Heart right ventricle (tissue), 16 donors: ENCODE measurements at regions not wholly inside any gene's neighbourhood (a gene's known extent, or its start where the extent isn't known, plus 50 kb on each side); places are given as distances from the start of the nearest gene placed in this dataset.
"Not testable (repeated sequence)": the region's sequence is repeated elsewhere in the genome, so short reads cannot be mapped to it uniquely, and the experiment has no call there.

ENCODE experiments used
- ATAC-seq, 8 donors: fragments of 200-7000 bp; cut with Tn5 transposase; one replicate each; pipeline ENCODE4 v1.9.1; 2020; ENCODE audit warnings: mild to moderate bottlenecking in 8 of 8, moderate library complexity in 8 of 8, moderate number of reproducible peaks in 1 of 8
- DNase-seq, 2 donors: peaks; one replicate each; pipeline ENCODE4 v3.0.0-alpha.2; 2020
- H3K27ac ChIP-seq, 10 donors: fragments of 200-600 bp; sonication (generic) in 2 of 10; one replicate each; pipeline versions ENCODE4 v1.5.0 to v1.8.0; 2020 to 2022; ENCODE audit warnings: mild to moderate bottlenecking in 3 of 10
- H3K27me3 ChIP-seq, 7 donors: fragments of 200-600 bp; one replicate each; pipeline ENCODE4 v1.8.0; 2021 to 2022; ENCODE audit warnings: mild to moderate bottlenecking in 2 of 7
- H3K36me3 ChIP-seq, 9 donors: fragments of 200-600 bp; sonication (generic) in 1 of 9; one replicate each; pipeline versions ENCODE4 v1.5.0 to v1.8.0; 2020 to 2022; ENCODE audit warnings: mild to moderate bottlenecking in 2 of 9
- H3K4me1 ChIP-seq, 9 donors: fragments of 200-600 bp; sonication (generic) in 1 of 9; one replicate each; pipeline versions ENCODE4 v1.5.0 to v1.8.0; 2020 to 2022; ENCODE audit warnings: mild to moderate bottlenecking in 4 of 9
- H3K4me3 ChIP-seq, 10 donors: fragments of 200-600 bp; sonication (generic) in 2 of 10; one replicate each; pipeline versions ENCODE4 v1.5.0 to v1.8.0; 2020 to 2022; ENCODE audit warnings: mild to moderate bottlenecking in 7 of 10, moderate library complexity in 2 of 10
- H3K9me3 ChIP-seq, 11 donors: fragments of 200-600 bp in 10 of 11; sonication (generic) in 2 of 11; one replicate each; pipeline versions ENCODE4 v1.5.0 to v1.8.0; 2013 to 2022; ENCODE audit warnings: mild to moderate bottlenecking in 2 of 11, control low read depth in 1 of 11, moderate library complexity in 1 of 11
- WGBS, 2 donors: extraction: QIAGEN DNeasy Blood & Tissue Kit; methylation state at CpG; one replicate each; pipeline ENCODE4 v1.1.7; 2013; ENCODE audit warnings: inconsistent platforms in 1 of 2; 5-methylcytosine and 5-hydroxymethylcytosine counted together
- intact Hi-C, 10 donors: fragments of 100-400 bp; cut with DNase I; formaldehyde crosslinking; loops; one replicate each; pipeline versions ENCODE4 v1.11.1 to v1.14.2; 2022
- TF ChIP-seq, protein P1 (sequence below), 9 donors: fragments of 200-600 bp; sonication (generic) in 2 of 9; IDR thresholded peaks; one replicate each; pipeline versions ENCODE4 v1.5.0 to v1.8.0; 2021 to 2022; ENCODE audit warnings: antibody characterized with exemption in 9 of 9, mild to moderate bottlenecking in 5 of 9, moderate library complexity in 1 of 9
- donor health status: Arrhythmogenic right ventricular cardiomyopathy.
- donor health status: ischemic (EF 13 %, LVEDD 7.1; RV severe dilation, severe dysfunction).
- donor health status: healthy with polysubstance abuse.
- donor health status: DM: no; HTN: yes; CAD: no.
- donor health status: DM: no; HTN: no; CAD: no.
- donor health status: ischemic (EF 25% LVEDD 6.9; RV normal size, moderate dysfunction).
- donor health status: ischemic (EF 25% LVEDD 5.7; RV mildly dilated, moderate dysfunction).
- donor health status: healthy.
- donor health status: DM: yes; HTN: yes; CAD: no.
- donor health status: Ischemic cardiomyopathy.
- donor health status: ischemic (EF 35%, LVEDD 5.7; RV mildly dilated, moderate dysfunction).
- donor health status: nonischemic (EF 11% LVEDD 7.7; RV severe dilation, severe dysfunction).
- donor health status: DM: yes; HTN: yes; CAD: no.
- donor health status: PGD.
- donor health status: ischemic (EF 29% LVEDD 5.4; RV normal size, mild dysfunction).
- donor health status: nonischemic (EF 23%, LVEDD 6.1; RV moderate dilation, normal function).

DNA sequence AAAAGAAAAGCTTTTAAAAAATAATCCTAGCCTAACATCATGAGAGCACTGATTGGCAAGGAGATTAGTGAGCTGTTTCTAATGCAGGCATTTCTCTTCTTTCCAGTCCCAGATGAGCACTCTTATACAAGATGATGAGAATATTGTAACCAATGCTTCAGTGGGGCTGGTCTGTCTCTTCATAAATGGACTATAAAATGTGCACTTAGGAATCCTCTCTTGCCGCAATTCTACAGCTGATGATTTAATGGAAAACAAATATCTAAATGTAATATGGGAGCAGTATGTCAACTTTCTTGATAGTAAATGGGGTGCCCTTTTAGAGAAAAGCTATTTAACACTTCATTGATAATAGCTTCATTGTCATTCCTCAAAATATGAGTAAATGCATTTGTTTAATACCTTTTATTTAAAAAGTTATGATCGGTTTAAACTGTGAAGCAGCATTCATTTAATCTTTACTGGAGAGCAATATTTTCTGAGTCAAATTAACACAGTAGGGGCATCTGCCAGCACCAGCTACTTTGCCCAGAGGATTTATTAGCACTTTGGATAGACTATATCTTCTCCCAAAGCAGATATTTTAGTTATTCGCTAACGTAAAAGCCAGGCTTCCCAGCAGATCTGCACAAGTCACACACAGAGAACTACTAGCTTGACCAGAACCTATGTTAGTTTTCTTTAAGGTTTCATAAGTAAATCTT is 985.9 kb downstream of the DIPK2A start:
- no peak for ATAC-seq
- Histone ChIP-seq H3K9me3 (peaks cover 0 to 4% (median 0%) of the 10 kb centered on the region in 11 donors), H3K27me3 (no peaks in the 10 kb centered on the region), H3K27ac (no peak overlapping the region), H3K4me1 (no peaks in the 10 kb centered on the region), H3K4me3 (no peak overlapping the region), H3K36me3 (no peaks in the 10 kb centered on the region)
- WGBS, 2 donors: 72 to 81% methylated on average over 4 of the region's 4 CpGs
- no peak for DNase-seq
- TF ChIP-seq, protein P1, sequence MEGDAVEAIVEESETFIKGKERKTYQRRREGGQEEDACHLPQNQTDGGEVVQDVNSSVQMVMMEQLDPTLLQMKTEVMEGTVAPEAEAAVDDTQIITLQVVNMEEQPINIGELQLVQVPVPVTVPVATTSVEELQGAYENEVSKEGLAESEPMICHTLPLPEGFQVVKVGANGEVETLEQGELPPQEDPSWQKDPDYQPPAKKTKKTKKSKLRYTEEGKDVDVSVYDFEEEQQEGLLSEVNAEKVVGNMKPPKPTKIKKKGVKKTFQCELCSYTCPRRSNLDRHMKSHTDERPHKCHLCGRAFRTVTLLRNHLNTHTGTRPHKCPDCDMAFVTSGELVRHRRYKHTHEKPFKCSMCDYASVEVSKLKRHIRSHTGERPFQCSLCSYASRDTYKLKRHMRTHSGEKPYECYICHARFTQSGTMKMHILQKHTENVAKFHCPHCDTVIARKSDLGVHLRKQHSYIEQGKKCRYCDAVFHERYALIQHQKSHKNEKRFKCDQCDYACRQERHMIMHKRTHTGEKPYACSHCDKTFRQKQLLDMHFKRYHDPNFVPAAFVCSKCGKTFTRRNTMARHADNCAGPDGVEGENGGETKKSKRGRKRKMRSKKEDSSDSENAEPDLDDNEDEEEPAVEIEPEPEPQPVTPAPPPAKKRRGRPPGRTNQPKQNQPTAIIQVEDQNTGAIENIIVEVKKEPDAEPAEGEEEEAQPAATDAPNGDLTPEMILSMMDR (IDR thresholded peaks at IDR 0.05): no peak
- intact Hi-C loops: no loop called here

DNA sequence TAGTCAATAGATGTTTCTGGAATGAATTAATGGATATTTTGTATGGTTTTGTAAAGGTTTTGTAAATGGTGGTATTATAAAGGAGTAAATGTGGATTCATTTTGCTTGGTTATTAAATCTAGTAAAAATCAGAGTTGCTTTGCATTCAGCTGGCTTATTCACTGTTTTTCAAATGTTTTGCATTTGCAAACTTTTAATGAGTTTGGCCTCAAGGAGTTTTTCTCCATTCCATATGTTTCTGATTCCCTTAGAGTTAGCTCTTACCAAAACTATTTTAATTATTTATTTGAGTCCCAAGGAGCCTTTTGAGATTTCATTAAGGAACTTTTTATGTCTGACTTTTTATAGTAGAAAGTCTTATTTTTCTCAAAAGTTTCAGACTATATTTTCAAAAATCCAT is 992.2 kb downstream of the DIPK2A start:
- no peak overlapping the region for H3K4me3 ChIP-seq
- no peak for DNase-seq
- ATAC-seq: no peak
- TF ChIP-seq, protein P1 (IDR thresholded peaks at IDR 0.05): no peak
- intact Hi-C loops: no loop called here
- no peak overlapping the region for H3K27ac ChIP-seq
- H3K9me3 ChIP-seq: peaks cover 0 to 2% (median 0%) of the 10 kb centered on the region in 11 donors
- no peaks in the 10 kb centered on the region for H3K36me3 ChIP-seq
- no peaks in the 10 kb centered on the region for H3K4me1 ChIP-seq
- no peaks in the 10 kb centered on the region for H3K27me3 ChIP-seq

DNA sequence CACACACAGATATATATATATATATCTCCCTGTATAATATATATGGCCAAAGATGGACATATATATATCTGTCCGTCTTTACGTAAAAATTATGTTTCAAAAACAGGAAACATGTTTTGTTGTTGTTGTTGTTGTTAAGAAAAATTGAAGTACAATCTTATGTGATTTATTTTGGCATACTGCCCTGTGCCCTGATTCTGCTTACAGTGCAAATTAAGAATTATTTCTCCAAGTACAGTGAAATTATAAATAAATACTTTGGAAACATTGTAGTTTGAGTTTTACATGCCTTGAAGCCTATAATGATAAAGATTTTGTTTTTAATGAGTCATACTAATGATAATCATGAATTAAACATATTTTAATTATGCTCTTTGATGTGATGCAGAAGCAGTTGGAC is 994.9 kb downstream of the DIPK2A start:
- WGBS, 2 donors: 67 to 69% methylated on average over 2 of the region's 2 CpGs
- intact Hi-C loops: no loop called here
- TF ChIP-seq, protein P1 (IDR thresholded peaks at IDR 0.05): no peak

DNA sequence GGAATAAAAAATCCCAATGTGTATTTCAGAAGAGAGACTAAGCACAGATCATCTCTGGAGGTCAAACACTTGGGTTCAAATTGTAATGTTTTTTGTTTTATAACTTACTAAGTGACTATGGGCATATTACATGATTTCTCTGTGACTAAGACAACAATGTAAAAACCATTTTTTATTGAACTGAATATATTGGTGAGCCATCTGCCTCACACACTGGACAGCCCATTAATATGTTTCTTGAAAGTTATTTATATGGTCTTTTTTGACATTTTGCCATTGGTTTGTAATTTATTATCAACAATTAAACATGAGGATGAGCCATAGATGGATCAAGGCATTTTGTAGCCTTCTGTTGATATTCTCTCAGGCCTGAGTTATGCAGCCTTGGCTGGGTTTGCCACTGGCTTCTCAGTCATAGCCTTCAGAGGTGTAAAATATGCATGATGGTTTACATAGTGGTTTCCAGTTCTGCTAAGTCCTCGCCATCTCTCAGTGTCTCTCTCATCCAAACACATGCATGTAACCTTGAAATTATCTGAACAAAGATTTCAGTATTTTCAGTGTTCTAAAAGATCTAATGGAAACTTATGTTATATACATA is 997.2 kb downstream of the DIPK2A start:
- no peaks in the 10 kb centered on the region for H3K36me3 ChIP-seq
- no peak for ATAC-seq
- peaks cover 0 to 7% (median 0%) of the 10 kb centered on the region in 11 donors for H3K9me3 ChIP-seq
- TF ChIP-seq, protein P1 (IDR thresholded peaks at IDR 0.05): no peak
- H3K4me1 ChIP-seq: no peaks in the 10 kb centered on the region
- no peak for DNase-seq
- WGBS, 2 donors: 90 to 95% methylated on average over 1 of the region's 1 CpG
- intact Hi-C loops: no loop called here
- H3K27ac ChIP-seq: no peak overlapping the region
- no peaks in the 10 kb centered on the region for H3K27me3 ChIP-seq
- H3K4me3 ChIP-seq: no peak overlapping the region

More for the DNA sequence above, 994.9 kb downstream of the DIPK2A start:
- no peaks in the 10 kb centered on the region for H3K4me1 ChIP-seq
- no peaks in the 10 kb centered on the region for H3K27me3 ChIP-seq
- no peak overlapping the region for H3K27ac ChIP-seq
- no peak for DNase-seq
- no peak overlapping the region for H3K4me3 ChIP-seq
- no peak for ATAC-seq
- no peaks in the 10 kb centered on the region for H3K36me3 ChIP-seq
- no peaks in the 10 kb centered on the region for H3K9me3 ChIP-seq

DNA sequence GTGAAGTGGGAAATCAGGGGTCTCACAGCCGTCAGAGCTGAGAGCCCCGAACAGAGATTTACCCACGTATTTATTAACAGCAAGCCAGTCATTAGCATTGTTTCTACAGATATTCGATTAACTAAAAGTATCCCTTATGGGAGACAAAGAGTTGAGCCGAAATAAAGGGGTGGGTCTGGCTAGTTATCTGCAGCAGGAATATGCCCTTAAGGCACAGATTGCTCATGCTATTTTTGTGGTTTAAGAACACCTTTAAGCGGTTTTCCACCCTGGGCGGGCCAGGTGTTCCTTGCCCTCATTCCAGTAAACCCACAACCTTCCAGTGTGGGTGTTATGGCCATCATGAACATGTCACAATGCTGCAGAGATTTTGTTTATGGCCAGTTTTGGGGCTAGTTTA is 1012.9 kb downstream of the DIPK2A start:
- intact Hi-C loops, H3K9me3 ChIP-seq, H3K27me3 ChIP-seq, H3K4me1 ChIP-seq, H3K36me3 ChIP-seq, H3K4me3 ChIP-seq, ATAC-seq, DNase-seq, H3K27ac ChIP-seq: not testable (repeated sequence)
- 90 to 92% methylated on average over 7 of the region's 7 CpGs for WGBS, 2 donors
